Urinary bladder (tissue), 3 donors: ENCODE measurements at regions not wholly inside any gene's neighbourhood (a gene's known extent, or its start where the extent isn't known, plus 50 kb on each side); places are given as distances from the start of the nearest gene placed in this dataset.

Experiments used
- DNase-seq: peaks from one replicate; pipeline ENCODE4 v3.0.0-alpha.2; 2015; ENCODE audit errors: extremely low spot score
- H3K27ac ChIP-seq: one replicate; pipeline ENCODE4 v1.5.1; 2013; ENCODE audit warnings: low read depth, mild to moderate bottlenecking, moderate library complexity
- H3K36me3 ChIP-seq: one replicate; pipeline ENCODE4 v1.6.1; 2013; ENCODE audit warnings: mild to moderate bottlenecking, moderate library complexity; ENCODE audit not compliant: insufficient read depth
- H3K4me1 ChIP-seq: one replicate; pipeline ENCODE4 v1.6.1; 2013; ENCODE audit warnings: mild to moderate bottlenecking, moderate library complexity; ENCODE audit not compliant: insufficient read depth
- H3K4me3 ChIP-seq: one replicate; pipeline ENCODE4 v1.5.1; 2013; ENCODE audit warnings: low read depth, low read length
- WGBS: extraction: QIAGEN DNeasy Blood & Tissue Kit; methylation state at CpG from one replicate; pipeline ENCODE4 v1.1.7; 2013; 5-methylcytosine and 5-hydroxymethylcytosine counted together
- donor health status: healthy with polysubstance abuse.
- donor health status: healthy.

DNA sequence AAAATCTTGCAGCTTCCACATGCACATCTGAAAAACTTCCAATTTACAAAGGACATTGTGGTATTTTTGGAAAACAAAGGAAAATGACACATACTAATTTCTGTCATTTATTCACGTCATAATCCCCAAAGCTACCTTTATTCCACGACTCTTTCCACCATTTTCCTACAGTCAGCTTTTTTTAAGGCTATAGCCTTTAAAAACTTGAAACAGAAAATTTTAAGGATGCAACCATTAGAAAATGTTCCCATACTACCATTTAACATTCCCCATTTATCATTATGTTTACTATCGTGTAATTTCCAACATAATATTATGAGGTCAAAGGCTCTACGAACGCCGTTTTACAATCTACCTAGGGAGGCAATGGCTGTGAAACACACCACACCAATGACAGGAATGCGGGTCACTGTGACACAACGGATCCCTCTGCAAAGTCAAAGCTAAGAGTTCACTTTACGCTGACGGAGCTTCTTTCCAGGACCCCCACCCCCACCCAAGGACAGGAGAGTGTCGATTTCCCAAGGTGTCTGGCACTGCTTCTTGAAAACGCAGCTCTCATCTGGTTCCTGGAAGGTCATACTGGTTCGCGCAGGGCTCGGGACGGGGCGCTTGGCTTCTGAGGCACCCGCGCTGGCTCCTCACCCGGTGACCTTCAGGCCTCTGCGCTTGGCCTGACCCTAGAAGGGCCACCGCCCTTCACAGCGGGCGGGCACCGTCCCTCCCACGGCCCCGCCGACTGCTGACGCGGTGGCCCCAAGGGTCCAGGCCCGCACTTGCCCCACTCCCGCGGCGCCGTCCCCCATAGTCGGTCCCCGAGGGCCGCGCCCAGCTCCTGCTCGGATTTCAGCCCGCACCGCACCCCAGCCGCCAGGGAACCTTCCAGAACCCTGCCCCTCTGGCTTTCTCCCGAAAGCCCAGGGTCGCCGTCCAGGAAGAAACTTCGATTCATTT lies 50.5 kb upstream of the ATF3 start:
- Histone ChIP-seq H3K27ac (peak overlapping the region; percentile 81), H3K36me3 (no peaks in the 10 kb centered on the region), H3K4me3 (peak overlapping the region; percentile 56), H3K4me1 (no peaks in the 10 kb centered on the region)
- WGBS = 15% methylated on average over 47 of the region's 47 CpGs
- no peak for DNase-seq

DNA sequence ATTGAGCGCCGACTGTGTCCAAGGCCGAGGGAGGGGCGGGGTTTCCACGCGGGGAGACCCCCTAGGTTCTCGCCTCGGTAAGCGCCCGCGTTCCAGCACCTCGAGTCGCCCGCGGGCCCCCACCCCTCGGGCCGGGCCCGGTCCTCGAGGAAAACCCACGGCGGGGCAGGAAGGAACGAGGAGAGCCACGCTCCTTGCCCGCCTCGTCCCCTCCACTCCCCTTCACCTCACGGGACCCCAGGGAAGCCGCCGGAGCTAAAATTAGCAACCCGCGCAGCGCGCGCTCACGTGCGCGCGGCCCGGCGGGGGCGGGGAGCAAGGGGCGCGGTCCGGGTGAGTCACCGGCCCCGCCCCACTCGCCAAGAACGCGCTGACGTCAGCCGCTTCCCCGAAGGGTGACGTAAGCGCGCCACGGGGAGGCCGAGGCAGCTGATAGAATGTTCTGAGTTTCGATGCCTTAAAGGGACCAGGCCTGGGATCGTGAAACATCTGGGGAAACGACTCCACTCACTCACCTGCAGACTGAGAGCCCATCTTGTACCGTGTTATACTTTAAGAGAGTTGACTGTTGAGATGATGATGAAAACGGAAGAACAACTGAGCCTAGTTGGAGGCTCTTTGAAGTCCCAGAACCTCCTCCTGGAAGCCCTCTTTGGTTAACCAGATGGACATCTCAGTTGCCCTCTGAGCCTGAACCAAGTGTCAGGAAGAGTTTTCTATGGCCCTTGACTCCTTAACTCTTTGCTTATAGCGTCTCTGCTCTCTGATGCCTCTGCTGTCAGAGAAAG lies 49.7 kb upstream of the ATF3 start:
- Histone ChIP-seq H3K4me1 (no peaks in the 10 kb centered on the region), H3K4me3 (peak overlapping the region; percentile 56)
- WGBS = 3% methylated on average over 62 of the region's 62 CpGs

More for the DNA sequence above, 49.7 kb upstream of the ATF3 start:
- Histone ChIP-seq H3K36me3 (no peaks in the 10 kb centered on the region), H3K27ac (peak overlapping the region; percentile 81)
- peak; percentile 78 for DNase-seq
